Vagina (tissue), 2 donors: ENCODE measurements at regions not wholly inside any gene's neighbourhood (a gene's known extent, or its start where the extent isn't known, plus 50 kb on each side); places are given as distances from the start of the nearest gene placed in this dataset.

Experiments
- CTCF ChIP-seq, 3 experiments: fragments of 450-650 bp in 2 of 3; fragments of 200-600 bp in 1 of 3; sonication (generic) in 1 of 3; IDR thresholded peaks; one replicate each; pipeline ENCODE4 v1.5.1; 2017 to 2019; ENCODE audit warnings: antibody characterized with exemption in 3 of 3, mild to moderate bottlenecking in 2 of 3, moderate library complexity in 2 of 3
- POLR2A ChIP-seq, 2 donors: fragments of 450-650 bp; IDR thresholded peaks; one replicate each; pipeline ENCODE4 v1.6.1; 2017; ENCODE audit warnings: antibody characterized with exemption in 2 of 2, mild to moderate bottlenecking in 2 of 2, moderate library complexity in 2 of 2

GRCh38 chr13:84086847-84087162 lies 204.5 kb upstream of the SLITRK1 start:
- no peak for TF ChIP-seq POLR2A (IDR thresholded peaks at IDR 0.05)
- no peak for TF ChIP-seq CTCF (IDR thresholded peaks at IDR 0.05)
